Stimulated activated naive CD8-positive, alpha-beta T cell treated with anti-CD3 and anti-CD28 coated beads, Interleukin-15, amount 100 ng/mL, for 72 hours (primary cell): ENCODE measurements at regions not wholly inside any gene's neighbourhood (a gene's known extent, or its start where the extent isn't known, plus 50 kb on each side); places are given as distances from the start of the nearest gene placed in this dataset.

ENCODE experiments used
- ATAC-seq: fragments of 150-1000 bp; cut with Tn5 transposase; 2 replicates; pipeline ENCODE4 v1.10.0; 2021; ENCODE audit warnings: mild to moderate bottlenecking, moderate library complexity
- DNase-seq, 2 donors: peaks; one replicate each; pipeline ENCODE4 v3.0.0; 2021 to 2022
- H3K27ac Mint-ChIP-seq, 2 donors: one replicate each; pipeline ENCODE4 v1.8.0; 2022; ENCODE audit warnings: mild to moderate bottlenecking in 2 of 2, mixed read lengths in 2 of 2, moderate library complexity in 2 of 2
- H3K27me3 Mint-ChIP-seq: one replicate; pipeline ENCODE4 v1.8.0; 2022; ENCODE audit warnings: mixed read lengths
- H3K4me1 Mint-ChIP-seq: one replicate; pipeline ENCODE4 v1.8.0; 2022; ENCODE audit warnings: mild to moderate bottlenecking, mixed read lengths
- H3K4me3 Mint-ChIP-seq, 2 donors: one replicate each; pipeline ENCODE4 v1.8.0; 2022; ENCODE audit warnings: mild to moderate bottlenecking in 2 of 2, mixed read lengths in 2 of 2, moderate library complexity in 1 of 2
- H3K9me3 Mint-ChIP-seq, 2 donors: one replicate each; pipeline ENCODE4 v1.8.0; 2022; ENCODE audit warnings: mixed read lengths in 2 of 2

DNA sequence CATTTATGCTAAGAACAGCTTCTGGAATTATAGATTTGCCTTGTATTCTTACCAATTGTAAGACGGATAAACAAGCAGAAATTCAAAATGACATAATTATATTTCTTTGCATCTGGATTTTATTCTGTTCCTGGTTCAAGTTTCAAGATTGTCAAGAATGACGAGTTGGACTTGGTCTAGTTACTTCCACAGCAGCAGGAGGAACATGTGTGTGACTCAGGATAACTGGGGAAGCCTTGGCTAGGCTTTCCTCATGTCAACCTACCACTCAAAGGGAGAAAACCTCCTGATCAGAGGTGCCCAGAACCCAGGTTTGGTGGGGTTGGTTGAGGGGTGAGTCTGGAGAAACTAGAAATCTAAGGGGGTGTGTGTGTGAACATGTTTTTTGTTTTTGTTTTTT, 259.7 kb downstream of the SOX2 start:
- Mint-ChIP-seq H3K27me3 (no peaks in the 10 kb centered on the region), H3K4me3 (no peak overlapping the region), H3K27ac (no peak overlapping the region), H3K9me3 (peaks cover 0 to 10% of the 10 kb centered on the region in 2 donors), H3K4me1 (no peaks in the 10 kb centered on the region)
- ATAC-seq (no peak), DNase-seq (no peak)

GRCh38 chr3:181974198-181974597, 262.5 kb downstream of the SOX2 start:
- Mint-ChIP-seq H3K4me3 (no peak overlapping the region), H3K27me3 (no peaks in the 10 kb centered on the region), H3K9me3 (peaks cover 0 to 10% of the 10 kb centered on the region in 2 donors), H3K27ac (no peak overlapping the region), H3K4me1 (no peaks in the 10 kb centered on the region)
- DNase-seq (no peak), ATAC-seq (no peak)

GRCh38 chr3:181976526-181976925, 264.8 kb downstream of the SOX2 start:
- H3K4me1 Mint-ChIP-seq: no peaks in the 10 kb centered on the region
- DNase-seq (no peak), ATAC-seq (no peak)
- H3K9me3 Mint-ChIP-seq: peaks cover 0 to 10% of the 10 kb centered on the region in 2 donors
- H3K27ac Mint-ChIP-seq: no peak overlapping the region
- H3K4me3 Mint-ChIP-seq: no peak overlapping the region
- no peaks in the 10 kb centered on the region for H3K27me3 Mint-ChIP-seq

GRCh38 chr3:181985386-181985785, 273.7 kb downstream of the SOX2 start:
- H3K4me1 Mint-ChIP-seq: no peaks in the 10 kb centered on the region

DNA sequence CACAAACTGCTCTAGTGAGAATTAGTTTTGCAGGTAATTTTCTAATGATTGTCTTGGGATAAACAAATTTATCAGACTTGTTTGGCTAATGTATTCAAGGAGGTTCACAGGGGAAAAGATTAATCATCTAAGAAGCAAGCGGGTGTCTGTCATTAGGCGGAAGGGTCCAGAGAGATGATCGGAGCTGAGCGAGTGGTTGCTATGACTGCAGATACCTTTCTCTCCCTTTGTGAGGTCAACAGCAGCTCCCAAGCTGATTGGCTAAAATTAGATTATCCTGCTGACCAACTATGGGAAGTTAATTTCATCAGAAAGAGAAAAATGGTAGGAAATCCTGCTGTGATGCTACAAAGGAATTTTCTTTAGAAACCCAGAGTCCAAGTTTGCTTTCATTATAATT, 276.0 kb downstream of the SOX2 start:
- Mint-ChIP-seq H3K9me3 (peaks cover 5 to 14% of the 10 kb centered on the region in 2 donors), H3K4me1 (no peaks in the 10 kb centered on the region)
- DNase-seq: no peak

More at GRCh38 chr3:181985386-181985785, 273.7 kb downstream of the SOX2 start:
- no peak overlapping the region for H3K4me3 Mint-ChIP-seq
- no peak overlapping the region for H3K27ac Mint-ChIP-seq
- DNase-seq (no peak), ATAC-seq (no peak)
- H3K9me3 Mint-ChIP-seq: peaks cover 15 to 19% of the 10 kb centered on the region in 2 donors
- no peaks in the 10 kb centered on the region for H3K27me3 Mint-ChIP-seq

DNA sequence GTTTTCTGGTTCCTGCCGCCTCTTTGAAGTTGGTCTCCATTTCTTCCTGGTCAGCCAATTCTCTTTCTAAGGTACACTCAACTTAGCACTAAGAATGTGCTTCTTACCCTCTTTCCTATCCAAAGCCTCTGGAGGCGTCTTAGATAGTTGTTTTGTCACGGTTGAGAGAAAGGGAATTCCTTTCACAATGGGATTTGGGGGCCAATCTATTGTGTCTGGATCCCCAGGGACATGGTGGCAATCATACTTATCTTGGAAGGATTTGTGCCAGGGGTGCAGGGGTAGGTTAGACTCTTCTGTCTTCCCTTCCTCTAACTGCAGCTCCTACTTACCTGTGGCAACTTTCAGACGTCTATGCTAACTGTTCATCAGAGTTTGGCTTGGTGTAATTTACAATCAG, 287.1 kb downstream of the SOX2 start:
- Mint-ChIP-seq H3K4me1 (no peaks in the 10 kb centered on the region), H3K27ac (no peak overlapping the region), H3K27me3 (no peaks in the 10 kb centered on the region), H3K9me3 (peaks cover 0 to 15% of the 10 kb centered on the region in 2 donors), H3K4me3 (no peak overlapping the region)
- DNase-seq (no peak), ATAC-seq (no peak)

More for the DNA sequence above, 276.0 kb downstream of the SOX2 start:
- ATAC-seq: no peak
- no peak overlapping the region for H3K4me3 Mint-ChIP-seq
- no peak overlapping the region for H3K27ac Mint-ChIP-seq
- no peaks in the 10 kb centered on the region for H3K27me3 Mint-ChIP-seq

DNA sequence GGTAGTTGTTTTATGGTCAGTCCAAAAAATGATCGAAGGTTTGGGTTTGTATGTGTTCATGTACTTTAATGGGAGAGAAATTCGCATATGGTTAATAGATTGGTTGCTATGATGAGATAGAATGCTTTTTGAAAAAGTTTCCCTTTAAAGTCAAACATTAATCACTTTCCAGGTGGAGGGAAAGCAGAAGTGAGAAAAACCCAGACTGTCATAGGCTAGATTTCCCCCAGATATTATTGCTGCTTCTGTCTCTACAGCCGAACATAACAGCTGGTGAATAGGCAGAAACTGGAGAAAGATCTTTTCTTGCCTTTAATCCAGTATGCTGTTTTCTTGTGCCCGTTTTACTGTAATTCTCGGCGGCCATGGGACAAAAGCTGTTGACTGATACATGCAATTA, 287.6 kb downstream of the SOX2 start:
- H3K9me3 Mint-ChIP-seq: peaks cover 0 to 11% of the 10 kb centered on the region in 2 donors
- H3K4me1 Mint-ChIP-seq: no peaks in the 10 kb centered on the region
- ATAC-seq: no peak
- H3K27me3 Mint-ChIP-seq: no peaks in the 10 kb centered on the region
- H3K27ac Mint-ChIP-seq: no peak overlapping the region
- no peak overlapping the region for H3K4me3 Mint-ChIP-seq
- no peak for DNase-seq

DNA sequence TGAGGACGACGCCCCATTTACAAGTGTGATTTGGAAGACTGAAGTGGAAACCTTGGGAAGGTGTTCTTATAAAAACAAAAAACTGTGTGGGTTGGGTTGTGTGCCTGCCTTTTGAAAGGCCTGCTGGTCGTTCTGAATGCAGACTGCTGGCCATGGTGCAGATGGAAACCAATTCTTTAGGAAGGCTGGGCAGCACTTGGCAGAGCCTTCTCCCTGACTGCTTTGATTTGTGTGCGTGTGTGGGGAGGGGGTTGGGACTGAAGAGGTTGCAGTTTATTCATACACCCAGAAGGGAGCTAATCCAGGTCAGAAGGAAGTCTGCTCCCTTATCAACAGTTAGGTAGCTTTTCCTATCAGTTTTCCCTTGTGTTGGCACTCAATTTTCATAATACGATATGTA, 288.7 kb downstream of the SOX2 start:
- Mint-ChIP-seq H3K9me3 (no peaks in the 10 kb centered on the region), H3K27me3 (no peaks in the 10 kb centered on the region), H3K27ac (no peak overlapping the region), H3K4me1 (no peaks in the 10 kb centered on the region), H3K4me3 (no peak overlapping the region)
- DNase-seq: no peak
- ATAC-seq: no peak

GRCh38 chr3:182005219-182005618, 293.5 kb downstream of the SOX2 start:
- H3K27me3 Mint-ChIP-seq: no peaks in the 10 kb centered on the region
- no peaks in the 10 kb centered on the region for H3K4me1 Mint-ChIP-seq
- H3K27ac Mint-ChIP-seq: no peak overlapping the region
- DNase-seq (no peak), ATAC-seq (no peak)
- H3K9me3 Mint-ChIP-seq: no peaks in the 10 kb centered on the region
- no peak overlapping the region for H3K4me3 Mint-ChIP-seq

DNA sequence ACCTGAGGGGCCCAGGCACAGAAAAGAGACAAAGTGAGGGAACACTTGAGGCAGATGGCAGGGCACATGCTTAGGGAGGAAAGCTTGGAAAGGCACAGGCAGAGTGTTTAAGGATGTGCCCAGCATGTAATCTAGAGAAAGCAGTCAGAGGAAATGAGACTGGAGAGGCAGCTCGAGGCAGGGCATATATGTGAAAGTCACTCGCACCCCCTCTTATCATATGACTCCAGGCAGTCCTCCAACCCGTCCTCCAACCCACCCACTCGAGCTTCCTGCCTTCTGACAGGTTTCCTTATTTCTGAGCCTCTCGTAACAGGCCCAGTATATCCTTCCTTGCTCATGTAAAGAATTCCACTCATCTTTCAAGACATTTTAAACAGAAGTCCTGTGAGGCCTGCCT, 294.0 kb downstream of the SOX2 start:
- ATAC-seq: no peak

DNA sequence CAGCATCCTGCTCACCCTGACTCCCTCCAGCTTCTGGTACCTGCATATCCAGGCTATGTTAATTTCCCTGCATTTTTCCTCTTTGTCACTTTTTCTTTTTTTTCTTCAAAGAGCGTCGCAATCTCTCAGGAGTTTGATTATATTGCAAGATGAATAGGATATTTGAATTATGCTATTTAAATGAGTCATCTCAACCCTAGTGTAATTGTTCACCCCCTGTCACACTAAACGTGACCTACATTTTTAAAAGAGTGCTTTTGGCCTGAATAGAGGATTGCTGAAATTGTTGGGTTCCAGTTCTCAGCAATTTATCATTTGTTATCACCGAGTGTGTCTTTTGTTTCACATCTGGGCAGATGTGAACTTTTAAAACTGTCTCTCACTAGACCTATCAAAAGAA, 294.7 kb downstream of the SOX2 start:
- no peak for DNase-seq
- no peaks in the 10 kb centered on the region for H3K27me3 Mint-ChIP-seq
- ATAC-seq: no peak
- no peak overlapping the region for H3K27ac Mint-ChIP-seq
- H3K4me1 Mint-ChIP-seq: no peaks in the 10 kb centered on the region
- H3K4me3 Mint-ChIP-seq: no peak overlapping the region
- no peaks in the 10 kb centered on the region for H3K9me3 Mint-ChIP-seq

More for the DNA sequence above, 294.0 kb downstream of the SOX2 start:
- H3K27ac Mint-ChIP-seq: no peak overlapping the region
- H3K27me3 Mint-ChIP-seq: no peaks in the 10 kb centered on the region
- no peaks in the 10 kb centered on the region for H3K4me1 Mint-ChIP-seq
- no peak overlapping the region for H3K4me3 Mint-ChIP-seq
- no peak for DNase-seq
- no peaks in the 10 kb centered on the region for H3K9me3 Mint-ChIP-seq

GRCh38 chr3:182007441-182007840, 295.7 kb downstream of the SOX2 start:
- DNase-seq (no peak), ATAC-seq (no peak)
- no peaks in the 10 kb centered on the region for H3K27me3 Mint-ChIP-seq
- no peak overlapping the region for H3K27ac Mint-ChIP-seq
- no peaks in the 10 kb centered on the region for H3K4me1 Mint-ChIP-seq
- no peaks in the 10 kb centered on the region for H3K9me3 Mint-ChIP-seq
- no peak overlapping the region for H3K4me3 Mint-ChIP-seq

DNA sequence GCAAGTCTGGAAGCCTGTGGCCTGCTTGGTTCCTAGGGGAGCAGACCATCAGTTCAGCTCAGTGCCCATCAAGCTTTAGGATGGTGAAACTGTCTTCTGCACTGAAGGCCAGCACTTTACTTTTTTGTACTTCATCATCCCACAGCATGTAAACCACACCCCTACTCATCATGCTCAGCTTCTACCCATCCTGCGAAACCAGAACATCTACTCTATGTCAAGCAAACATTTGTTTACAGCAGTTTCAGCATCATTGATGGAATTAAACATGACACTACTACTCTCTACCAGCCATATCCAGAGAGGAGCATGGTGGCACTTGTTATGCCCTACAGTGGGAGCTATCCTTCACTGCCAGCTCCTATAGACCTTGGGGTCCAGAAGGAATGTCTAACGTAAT, 306.6 kb downstream of the SOX2 start:
- ATAC-seq (no peak), DNase-seq (no peak)
- H3K27ac Mint-ChIP-seq: no peak overlapping the region

DNA sequence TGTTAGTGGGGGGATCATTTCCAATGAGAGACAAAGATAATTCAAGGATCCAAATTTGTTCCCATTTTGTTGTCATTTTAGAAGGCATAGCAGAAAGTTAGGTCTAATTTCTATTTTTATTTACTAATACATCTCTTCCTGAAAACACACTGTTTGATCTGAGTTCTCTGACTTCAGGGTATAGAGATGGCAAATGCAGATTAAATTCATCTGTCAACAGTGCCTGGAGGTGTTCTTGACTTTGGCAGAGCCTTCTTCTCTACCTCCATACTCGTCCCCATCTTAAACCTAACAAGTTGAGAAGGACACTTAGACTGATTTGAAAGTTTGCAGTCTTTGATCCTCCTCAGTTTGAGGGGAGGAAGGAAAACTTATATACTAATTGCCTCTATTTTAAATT, 308.2 kb downstream of the SOX2 start:
- no peak for DNase-seq
- Mint-ChIP-seq H3K4me3 (no peak overlapping the region), H3K4me1 (no peaks in the 10 kb centered on the region), H3K9me3 (no peaks in the 10 kb centered on the region), H3K27me3 (no peaks in the 10 kb centered on the region), H3K27ac (no peak overlapping the region)
- no peak for ATAC-seq

More for the DNA sequence above, 306.6 kb downstream of the SOX2 start:
- no peaks in the 10 kb centered on the region for H3K4me1 Mint-ChIP-seq
- no peaks in the 10 kb centered on the region for H3K9me3 Mint-ChIP-seq
- H3K4me3 Mint-ChIP-seq: no peak overlapping the region
- no peaks in the 10 kb centered on the region for H3K27me3 Mint-ChIP-seq

GRCh38 chr3:182023843-182024242, 312.1 kb downstream of the SOX2 start:
- Mint-ChIP-seq H3K27ac (no peak overlapping the region), H3K27me3 (no peaks in the 10 kb centered on the region), H3K9me3 (no peaks in the 10 kb centered on the region), H3K4me3 (no peak overlapping the region), H3K4me1 (no peaks in the 10 kb centered on the region)
- DNase-seq: no peak
- no peak for ATAC-seq

GRCh38 chr3:182027366-182027765, 315.6 kb downstream of the SOX2 start:
- ATAC-seq (no peak), DNase-seq (no peak)
- Mint-ChIP-seq H3K27me3 (no peaks in the 10 kb centered on the region), H3K27ac (no peak overlapping the region), H3K9me3 (peaks cover 0 to 6% of the 10 kb centered on the region in 2 donors), H3K4me3 (no peak overlapping the region), H3K4me1 (no peaks in the 10 kb centered on the region)

- peaks cover 0 to 6% of the 10 kb centered on the region in 2 donors for H3K9me3 Mint-ChIP-seq
- no peak overlapping the region for H3K4me3 Mint-ChIP-seq
- DNase-seq (no peak), ATAC-seq (no peak)
- H3K4me1 Mint-ChIP-seq: no peaks in the 10 kb centered on the region
- no peaks in the 10 kb centered on the region for H3K27me3 Mint-ChIP-seq
- no peak overlapping the region for H3K27ac Mint-ChIP-seq
Observed at GRCh38 chr3:182028081-182028480, 316.4 kb downstream of the SOX2 start.
